GM12872 (cell line): ENCODE measurements at regions not wholly inside any gene's neighbourhood (a gene's known extent, or its start where the extent isn't known, plus 50 kb on each side); places are given as distances from the start of the nearest gene placed in this dataset.

ENCODE experiments used
- TF ChIP-seq, protein P1 (sequence below): IDR thresholded peaks from 3 replicates; pipeline ENCODE4 v1.5.1; 2011; ENCODE audit warnings: low read depth, mild to moderate bottlenecking, low read length, moderate library complexity; ENCODE audit not compliant: insufficient read depth

- TF ChIP-seq, protein P1, sequence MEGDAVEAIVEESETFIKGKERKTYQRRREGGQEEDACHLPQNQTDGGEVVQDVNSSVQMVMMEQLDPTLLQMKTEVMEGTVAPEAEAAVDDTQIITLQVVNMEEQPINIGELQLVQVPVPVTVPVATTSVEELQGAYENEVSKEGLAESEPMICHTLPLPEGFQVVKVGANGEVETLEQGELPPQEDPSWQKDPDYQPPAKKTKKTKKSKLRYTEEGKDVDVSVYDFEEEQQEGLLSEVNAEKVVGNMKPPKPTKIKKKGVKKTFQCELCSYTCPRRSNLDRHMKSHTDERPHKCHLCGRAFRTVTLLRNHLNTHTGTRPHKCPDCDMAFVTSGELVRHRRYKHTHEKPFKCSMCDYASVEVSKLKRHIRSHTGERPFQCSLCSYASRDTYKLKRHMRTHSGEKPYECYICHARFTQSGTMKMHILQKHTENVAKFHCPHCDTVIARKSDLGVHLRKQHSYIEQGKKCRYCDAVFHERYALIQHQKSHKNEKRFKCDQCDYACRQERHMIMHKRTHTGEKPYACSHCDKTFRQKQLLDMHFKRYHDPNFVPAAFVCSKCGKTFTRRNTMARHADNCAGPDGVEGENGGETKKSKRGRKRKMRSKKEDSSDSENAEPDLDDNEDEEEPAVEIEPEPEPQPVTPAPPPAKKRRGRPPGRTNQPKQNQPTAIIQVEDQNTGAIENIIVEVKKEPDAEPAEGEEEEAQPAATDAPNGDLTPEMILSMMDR: no peak
Measured at GRCh38 chr3:162195147-162195546, 698.5 kb downstream of the OTOL1 start.

DNA sequence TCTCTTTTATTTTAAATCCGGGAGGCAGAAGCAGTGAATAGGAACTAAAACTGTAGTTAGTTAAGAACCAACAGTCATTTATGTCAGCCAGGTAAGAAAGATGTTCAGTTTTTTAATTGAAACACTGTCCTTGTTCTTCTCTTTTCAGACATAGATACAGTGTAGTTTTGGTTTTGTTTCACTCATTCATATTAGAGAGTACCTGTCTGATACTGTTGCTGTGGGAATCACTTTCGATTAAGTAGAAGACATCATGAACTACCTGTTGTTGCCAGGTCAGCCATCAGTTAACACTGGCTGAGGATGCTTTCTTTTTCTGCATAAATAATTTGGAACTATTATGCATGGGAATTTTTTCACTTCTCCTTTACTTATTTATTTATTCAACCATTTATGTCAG lies 700.4 kb downstream of the OTOL1 start:
- TF ChIP-seq, protein P1: no peak

GRCh38 chr3:162200836-162201235 lies 704.2 kb downstream of the OTOL1 start:
- TF ChIP-seq, protein P1: no peak

GRCh38 chr3:162206648-162207047 lies 710.0 kb downstream of the OTOL1 start:
- TF ChIP-seq, protein P1: no peak

DNA sequence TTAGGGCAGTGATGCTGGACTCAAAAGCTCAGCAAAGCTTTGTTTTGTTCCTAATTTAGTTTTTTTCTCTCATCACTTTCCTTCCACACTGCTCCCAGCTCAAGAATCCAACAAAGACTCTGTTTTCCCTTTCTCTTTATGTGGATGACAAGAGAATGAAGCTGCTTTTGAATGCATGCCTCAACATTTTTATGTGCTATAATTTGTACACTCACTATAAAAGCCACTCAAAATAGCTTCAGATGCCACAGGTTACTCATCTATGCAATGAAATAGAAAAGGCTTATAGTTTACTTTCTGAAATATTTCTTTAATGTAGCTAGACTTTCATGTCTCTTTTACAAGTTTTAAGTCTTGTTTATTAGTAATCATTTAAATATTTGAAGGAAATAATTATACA lies 714.9 kb downstream of the OTOL1 start:
- TF ChIP-seq, protein P1: no peak

DNA sequence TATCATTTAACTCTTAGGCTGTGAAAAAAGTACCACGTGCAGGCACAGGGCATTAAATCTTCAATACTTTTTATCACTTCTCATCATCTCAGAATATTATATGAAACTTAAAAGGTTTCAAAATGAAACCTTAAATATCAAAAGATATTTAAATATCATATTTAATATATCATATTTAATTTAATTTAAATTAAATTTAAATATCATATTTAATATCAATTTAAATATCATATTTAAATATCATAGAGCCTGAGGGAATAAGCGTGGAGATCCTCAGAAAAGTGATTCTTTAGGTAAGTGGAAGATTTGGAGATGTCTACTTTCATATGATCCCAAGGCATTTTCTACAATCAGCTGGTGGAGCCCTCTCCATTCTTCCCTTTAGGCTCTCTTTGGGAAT lies 716.6 kb downstream of the OTOL1 start:
- TF ChIP-seq, protein P1: no peak

DNA sequence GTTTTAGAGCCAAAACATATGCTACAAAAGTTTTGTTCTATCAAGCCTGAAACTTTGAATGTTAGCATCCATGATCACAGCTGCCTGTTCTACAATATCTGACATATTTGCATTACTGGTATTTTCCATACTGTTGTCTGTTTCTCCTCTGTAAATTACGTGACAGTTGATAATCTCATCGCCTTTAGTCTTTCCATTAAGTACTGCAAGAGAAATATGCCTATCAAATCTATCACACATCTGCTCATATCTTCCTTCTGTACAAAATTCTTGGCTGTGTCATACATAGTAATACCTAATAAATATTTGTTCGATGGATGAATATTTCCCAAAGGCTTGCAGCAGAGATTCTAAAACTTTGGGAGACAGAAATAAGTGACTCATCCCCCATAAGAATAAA lies 717.3 kb downstream of the OTOL1 start:
- TF ChIP-seq, protein P1: no peak

DNA sequence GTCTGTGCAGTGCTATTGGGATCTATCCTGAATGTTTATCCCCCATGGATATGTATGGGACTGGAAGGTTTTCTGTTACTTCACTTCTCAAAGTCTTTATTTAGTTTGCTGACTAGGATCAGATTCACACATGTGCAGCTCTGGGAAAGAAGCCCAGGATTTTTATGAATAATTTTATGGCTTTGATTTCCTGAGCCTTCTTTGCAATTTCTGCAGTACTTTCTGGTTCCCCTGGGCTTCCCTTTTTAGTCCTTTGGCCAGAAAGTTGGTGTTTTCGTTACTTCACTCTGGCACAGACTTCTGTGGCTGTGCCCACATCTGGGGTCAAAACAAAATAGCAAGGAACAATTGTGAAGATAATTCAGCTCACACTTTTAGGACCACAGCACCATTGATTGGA lies 721.0 kb downstream of the OTOL1 start:
- TF ChIP-seq, protein P1: no peak
